ENCODE measurements at regions not wholly inside any gene's neighbourhood (a gene's known extent, or its start where the extent isn't known, plus 50 kb on each side); places are given as distances from the start of the nearest gene placed in this dataset.

- TF ChIP-seq RXRA (IDR thresholded peaks at IDR 0.05; ENCODE audit: borderline replicate concordance, low read depth) (no peak), USF1 (IDR thresholded peaks at IDR 0.05; ENCODE audit: borderline replicate concordance, low read depth) (no peak)
Measured at GRCh38 chr9:89715881-89716280, 111.1 kb downstream of the GADD45G start (continued).

- Histone ChIP-seq H3K27me3 (ENCODE audit: insufficient read depth) (no peaks in the 10 kb centered on the region), H2AFZ (ENCODE audit: low read depth) (no peak overlapping the region), H3K4me3 (ENCODE audit: low read depth in 2 of 2, low read length in 1 of 2) (no peak overlapping the region), H3K4me2 (no peak overlapping the region), H3K9me3 (no peaks in the 10 kb centered on the region), H3K4me1 (ENCODE audit: control insufficient read depth in 1 of 2, insufficient read depth in 2 of 2, low read depth in 1 of 2, low read length in 1 of 2) (peaks cover 0 to 11% of the 10 kb centered on the region in 2 experiments; a peak in 1 of 4 replicates), H3K36me3 (replicated peaks in 1 of 2; ENCODE audit: control insufficient read depth in 1 of 2, insufficient read depth in 2 of 2, low read length in 1 of 2) (no peaks in the 10 kb centered on the region), H3K9me2 (no peaks in the 10 kb centered on the region), H3F3A (replicated peaks; ENCODE audit: insufficient read depth) (no peaks in the 10 kb centered on the region), H3K27ac (ENCODE audit: low read depth in 2 of 2, low read length in 1 of 2) (no peak overlapping the region), H3K79me2 (ENCODE audit: insufficient read depth) (no peaks in the 10 kb centered on the region), H4K20me1 (ENCODE audit: insufficient read depth) (no peaks in the 10 kb centered on the region), H3K9ac (no peak overlapping the region)
- POLR2A ChIA-PET: no interaction called here
- TF ChIP-seq RAD21 (IDR thresholded peaks at IDR 0.05; ENCODE audit: low read length) (no peak), NFIC (IDR thresholded peaks at IDR 0.05; ENCODE audit: borderline replicate concordance) (no peak), EZH2phosphoT487 (IDR thresholded peaks at IDR 0.05; ENCODE audit: borderline replicate concordance, low read depth) (no peak), TAF1 (IDR thresholded peaks at IDR 0.05; ENCODE audit: borderline replicate concordance, low read depth, low read length) (no peak), MXI1 (IDR thresholded peaks at IDR 0.05; ENCODE audit: low read depth, low read length) (no peak)
- no peak for DNase-seq
- 23% methylated on average over 3 of the region's 3 CpGs for WGBS (ENCODE audit: low lambda C conversion rate)
- CTCF ChIA-PET: no interaction called here
Measured at GRCh38 chr9:89716559-89716958, 111.7 kb downstream of the GADD45G start.

GRCh38 chr9:89718176-89718575 lies 113.4 kb downstream of the GADD45G start:
- Histone ChIP-seq H3K4me3 (ENCODE audit: low read depth in 2 of 2, low read length in 1 of 2) (no peak overlapping the region), H3K4me1 (ENCODE audit: control insufficient read depth in 1 of 2, insufficient read depth in 2 of 2, low read depth in 1 of 2, low read length in 1 of 2) (peaks cover 0 to 3% of the 10 kb centered on the region in 2 experiments; a peak in 1 of 4 replicates), H3K9ac (no peak overlapping the region), H3K79me2 (ENCODE audit: insufficient read depth) (no peaks in the 10 kb centered on the region), H3K27ac (ENCODE audit: low read depth in 2 of 2, low read length in 1 of 2) (no peak overlapping the region), H3K9me3 (no peaks in the 10 kb centered on the region), H3K4me2 (no peak overlapping the region), H3K27me3 (ENCODE audit: insufficient read depth) (no peaks in the 10 kb centered on the region), H4K20me1 (ENCODE audit: insufficient read depth) (no peaks in the 10 kb centered on the region), H3F3A (replicated peaks; ENCODE audit: insufficient read depth) (no peaks in the 10 kb centered on the region), H3K9me2 (no peaks in the 10 kb centered on the region), H2AFZ (ENCODE audit: low read depth) (no peak overlapping the region), H3K36me3 (replicated peaks in 1 of 2; ENCODE audit: control insufficient read depth in 1 of 2, insufficient read depth in 2 of 2, low read length in 1 of 2) (no peaks in the 10 kb centered on the region)
- ChIA-PET POLR2A (no interaction called here), CTCF (interaction anchor here (2.5 kb wide), 1 partner anchor 10 kb away, joined by 8 read pairs; no protein-coding TSS in a partner anchor)
- no peak for DNase-seq
- 17% methylated on average over 1 of the region's 3 CpGs for WGBS (ENCODE audit: low lambda C conversion rate)
- TF ChIP-seq FOXM1 (IDR thresholded peaks at IDR 0.05; ENCODE audit: low read depth) (no peak), POLR2AphosphoS5 (IDR thresholded peaks at IDR 0.05; ENCODE audit: low read depth, low read length) (no peak), PBX3 (IDR thresholded peaks at IDR 0.05) (no peak), SIN3A (IDR thresholded peaks at IDR 0.05; ENCODE audit: borderline replicate concordance, low read depth, low read length) (no peak), TCF12 (IDR thresholded peaks at IDR 0.05) (no peak), SMC3 (IDR thresholded peaks at IDR 0.05; ENCODE audit: low read depth, low read length) (no peak), RCOR1 (IDR thresholded peaks at IDR 0.05; ENCODE audit: low read length) (no peak), EP300 (IDR thresholded peaks at IDR 0.05; ENCODE audit: borderline replicate concordance in 1 of 2, low read depth in 1 of 2, low read length in 1 of 2) (no peak), IRF3 (IDR thresholded peaks at IDR 0.05; ENCODE audit: low read depth, low read length) (no peak), RFX5 (IDR thresholded peaks at IDR 0.05; ENCODE audit: low read length) (no peak), JUND (IDR thresholded peaks at IDR 0.05) (no peak), NRF1 (IDR thresholded peaks at IDR 0.05; ENCODE audit: low read depth, low read length) (no peak), CTCF (IDR thresholded peaks at IDR 0.05) (no peak), FOSL2 (IDR thresholded peaks at IDR 0.05; ENCODE audit: borderline replicate concordance, low read depth) (no peak), USF2 (IDR thresholded peaks at IDR 0.05; ENCODE audit: borderline replicate concordance, low read depth, low read length) (no peak), CHD2 (IDR thresholded peaks at IDR 0.05; ENCODE audit: low read length, partially characterized antibody) (no peak), MXI1 (IDR thresholded peaks at IDR 0.05; ENCODE audit: low read depth, low read length) (no peak)

Measured in SK-N-SH (cell line).